H9 (cell line): ENCODE measurements at regions not wholly inside any gene's neighbourhood (a gene's known extent, or its start where the extent isn't known, plus 50 kb on each side); places are given as distances from the start of the nearest gene placed in this dataset.

Experiments
- DNase-seq: peaks from one replicate; pipeline ENCODE4 v3.0.0-alpha.2; 2017
- H2AFZ ChIP-seq: one replicate; pipeline ENCODE4 v1.6.1; 2013; ENCODE audit warnings: mild to moderate bottlenecking, low read length, control low read depth, moderate library complexity
- H2AK5ac ChIP-seq: 2 replicates; pipeline ENCODE4 v1.6.1; 2013; ENCODE audit warnings: low read length, control low read depth, mixed read lengths; ENCODE audit not compliant: insufficient read length
- H2BK120ac ChIP-seq: one replicate; pipeline ENCODE4 v1.6.1; 2013; ENCODE audit warnings: low read depth, mild to moderate bottlenecking, low read length, control low read depth, inconsistent platforms; ENCODE audit not compliant: poor library complexity, severe bottlenecking
- H2BK12ac ChIP-seq: 2 replicates; pipeline ENCODE4 v1.6.1; 2013; ENCODE audit warnings: low read length, control low read depth, mixed read lengths, low read depth; ENCODE audit not compliant: insufficient read length
- H2BK15ac ChIP-seq: 2 replicates; pipeline ENCODE4 v1.6.1; 2013; ENCODE audit warnings: low read depth, low read length, control low read depth
- H2BK20ac ChIP-seq: one replicate; pipeline ENCODE4 v1.6.1; 2013; ENCODE audit warnings: low read depth, mild to moderate bottlenecking, low read length, control low read depth, inconsistent platforms; ENCODE audit not compliant: poor library complexity, severe bottlenecking
- H2BK5ac ChIP-seq: 2 replicates; pipeline ENCODE4 v1.6.1; 2013; ENCODE audit warnings: low read length, control low read depth, mixed read lengths; ENCODE audit not compliant: insufficient read length
- H3K14ac ChIP-seq: 2 replicates; pipeline ENCODE4 v1.6.1; 2013; ENCODE audit warnings: low read length, control low read depth; ENCODE audit not compliant: insufficient read depth
- H3K18ac ChIP-seq: 2 replicates; pipeline ENCODE4 v1.6.1; 2013; ENCODE audit warnings: low read depth, mild to moderate bottlenecking, mixed read lengths, low read length, control low read depth; ENCODE audit not compliant: insufficient read length
- H3K23ac ChIP-seq: 2 replicates; pipeline ENCODE4 v1.6.1; 2013; ENCODE audit warnings: low read length, control low read depth, mixed read lengths, low read depth; ENCODE audit not compliant: insufficient read length
- H3K23me2 ChIP-seq: 2 replicates; pipeline ENCODE4 v1.6.1; 2013; ENCODE audit warnings: low read depth, mild to moderate bottlenecking, mixed read lengths, low read length, control low read depth; ENCODE audit not compliant: insufficient read length, poor library complexity, severe bottlenecking
- H3K27ac ChIP-seq: 2 replicates; pipeline ENCODE4 v1.5.1; 2013; ENCODE audit warnings: low read length, control low read depth, mixed read lengths, low read depth; ENCODE audit not compliant: insufficient read length
- H3K27me3 ChIP-seq: 2 replicates; pipeline ENCODE4 v1.6.1; 2013; ENCODE audit warnings: low read length, control low read depth, inconsistent platforms; ENCODE audit not compliant: insufficient read depth
- H3K4ac ChIP-seq: 2 replicates; pipeline ENCODE4 v1.6.1; 2013; ENCODE audit warnings: low read depth, mild to moderate bottlenecking, control low read depth, inconsistent platforms, low read length, moderate library complexity
- H3K4me1 ChIP-seq: 2 replicates; pipeline ENCODE4 v1.6.1; 2013; ENCODE audit warnings: low read length, control low read depth, inconsistent platforms; ENCODE audit not compliant: insufficient read depth
- H3K4me2 ChIP-seq: 2 replicates; pipeline ENCODE4 v1.6.1; 2013; ENCODE audit warnings: low read length, control low read depth, mixed read lengths; ENCODE audit not compliant: insufficient read length, insufficient read depth
- H3K56ac ChIP-seq: 2 replicates; pipeline ENCODE4 v1.6.1; 2013; ENCODE audit warnings: low read depth, mild to moderate bottlenecking, mixed read lengths, low read length, control low read depth; ENCODE audit not compliant: insufficient read length
- H3K79me1 ChIP-seq: 2 replicates; pipeline ENCODE4 v1.6.1; 2013; ENCODE audit warnings: low read depth, mild to moderate bottlenecking, moderate library complexity, low read length, control low read depth, inconsistent platforms; ENCODE audit not compliant: insufficient read depth, poor library complexity, severe bottlenecking
- H3K79me2 ChIP-seq: 2 replicates; pipeline ENCODE4 v1.6.1; 2013; ENCODE audit warnings: low read length, control low read depth, inconsistent platforms; ENCODE audit not compliant: insufficient read depth
- H3K9ac ChIP-seq: 2 replicates; pipeline ENCODE4 v1.6.1; 2013; ENCODE audit warnings: low read length, control low read depth, mixed read lengths; ENCODE audit not compliant: insufficient read length; ENCODE audit errors: extremely low read depth
- H3K9me3 ChIP-seq: one replicate; pipeline ENCODE4 v1.6.1; 2013; ENCODE audit warnings: low read depth, low read length, inconsistent platforms; ENCODE audit not compliant: control insufficient read depth
- H3T11ph ChIP-seq: one replicate; pipeline ENCODE4 v1.6.1; 2013; ENCODE audit warnings: mild to moderate bottlenecking, low read length, control low read depth, inconsistent platforms
- H4K20me1 ChIP-seq: one replicate; pipeline ENCODE4 v1.6.1; 2013; ENCODE audit not compliant: control insufficient read depth, insufficient read length, insufficient read depth
- H4K5ac ChIP-seq: 2 replicates; pipeline ENCODE4 v1.6.1; 2013; ENCODE audit warnings: low read depth, mild to moderate bottlenecking, mixed read lengths, low read length, control low read depth; ENCODE audit not compliant: insufficient read length
- H4K8ac ChIP-seq: replicated peaks from 2 replicates; pipeline ENCODE4 v1.6.1; 2013; ENCODE audit warnings: low read length, control low read depth, mixed read lengths, low read depth; ENCODE audit not compliant: insufficient read length
- H4K91ac ChIP-seq: 2 replicates; pipeline ENCODE4 v1.6.1; 2013; ENCODE audit warnings: low read depth, mild to moderate bottlenecking, moderate library complexity, mixed read lengths, low read length, control low read depth; ENCODE audit not compliant: insufficient read length
- H3K27ac Mint-ChIP-seq, 3 experiments: 2 replicates in 2 of 3; 3 replicates in 1 of 3; pipeline ENCODE4 v1.8.0; 2020 to 2021; ENCODE audit warnings: mixed read lengths in 3 of 3, mild to moderate bottlenecking in 1 of 3, moderate library complexity in 1 of 3
- H3K27me3 Mint-ChIP-seq: 2 replicates; pipeline ENCODE4 v1.8.0; 2021; ENCODE audit warnings: low read depth, mild to moderate bottlenecking, moderate library complexity, mixed read lengths
- H3K36me3 Mint-ChIP-seq, 3 experiments: 2 replicates in 2 of 3; 3 replicates in 1 of 3; pipeline ENCODE4 v1.8.0; 2020 to 2021; ENCODE audit warnings: low read depth in 3 of 3, mixed read lengths in 3 of 3; ENCODE audit not compliant: insufficient read depth in 1 of 3
- H3K4me1 Mint-ChIP-seq, 2 experiments: 2 replicates each; pipeline ENCODE4 v1.8.0; 2020; ENCODE audit warnings: mixed read lengths in 2 of 2
- H3K4me3 Mint-ChIP-seq, 2 experiments: 2 replicates in 1 of 2; 3 replicates in 1 of 2; pipeline ENCODE4 v1.8.0; 2020 to 2021; ENCODE audit warnings: mild to moderate bottlenecking in 2 of 2, mixed read lengths in 2 of 2, moderate library complexity in 1 of 2
- H3K9me3 Mint-ChIP-seq, 2 experiments: 2 replicates in 1 of 2; 3 replicates in 1 of 2; pipeline ENCODE4 v1.8.0; 2020; ENCODE audit warnings: mild to moderate bottlenecking in 2 of 2, mixed read lengths in 2 of 2, moderate library complexity in 1 of 2
- CTCF ChIP-seq: fragments of 200-600 bp; sonication (generic); conservative IDR thresholded peaks from 3 replicates; pipeline ENCODE4 v1.8.0; 2021; ENCODE audit warnings: antibody characterized with exemption, mild to moderate bottlenecking
- WGBS: extraction: QIAGEN DNeasy Blood & Tissue Kit; methylation state at CpG from one replicate; pipeline ENCODE4 v1.1.7; 2013; ENCODE audit warnings: missing lambda C conversion rate, low lambda C conversion rate, mixed read lengths; ENCODE audit not compliant: insufficient read length; ENCODE audit errors: extremely low coverage; 5-methylcytosine and 5-hydroxymethylcytosine counted together

DNA sequence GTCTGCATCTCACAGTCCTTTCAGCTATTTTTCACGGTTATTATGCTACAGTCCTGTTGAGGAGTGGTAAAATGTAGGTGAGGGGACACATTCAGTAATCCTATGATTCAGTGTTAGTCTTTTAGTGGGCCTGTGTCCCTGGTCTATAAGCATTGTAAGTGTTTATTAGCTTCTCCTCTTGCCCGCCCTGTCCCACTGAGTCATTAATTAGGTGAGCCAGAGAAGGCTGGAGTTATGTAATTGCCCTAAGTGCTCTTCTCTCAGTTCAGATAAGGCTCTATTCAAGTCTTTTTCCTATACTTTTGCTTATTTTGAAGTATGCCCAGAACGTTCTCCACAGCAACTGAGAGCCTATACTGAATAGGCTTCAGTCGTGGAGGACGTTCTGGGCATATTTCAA lies 76.3 kb upstream of the ZRANB2 start:
- Mint-ChIP-seq H3K9me3 (no peaks in the 10 kb centered on the region; a peak in 1 of 5 replicates), H3K36me3 (no peaks in the 10 kb centered on the region), H3K27ac (no peak overlapping the region), H3K27me3 (no peaks in the 10 kb centered on the region), H3K4me1 (peaks cover 0 to 5% of the 10 kb centered on the region in 2 experiments; a peak in 1 of 4 replicates), H3K4me3 (no peak overlapping the region)
- Histone ChIP-seq H3K27me3 (no peaks in the 10 kb centered on the region), H4K8ac (no peak overlapping the region), H3K9ac (no peak overlapping the region), H3K23me2 (no peaks in the 10 kb centered on the region), H3K9me3 (no peaks in the 10 kb centered on the region), H4K91ac (no peak overlapping the region), H3K18ac (no peak overlapping the region), H3K4me1 (no peaks in the 10 kb centered on the region), H2AK5ac (no peak overlapping the region), H2BK15ac (no peak overlapping the region), H2BK12ac (no peak overlapping the region), H3K56ac (no peak overlapping the region), H3K4ac (no peak overlapping the region), H2BK20ac (no peak overlapping the region), H4K20me1 (no peaks in the 10 kb centered on the region), H2BK120ac (no peak overlapping the region), H3K4me2 (no peak overlapping the region), H2BK5ac (no peak overlapping the region), H3K23ac (no peak overlapping the region), H3K79me1 (no peaks in the 10 kb centered on the region), H2AFZ (no peak overlapping the region), H3K79me2 (no peaks in the 10 kb centered on the region), H3K27ac (no peak overlapping the region), H4K5ac (no peak overlapping the region), H3T11ph (no peak overlapping the region), H3K14ac (no peak overlapping the region)
- no peak for DNase-seq
- no CpG with 5 or more reads among the region's 5 CpGs for WGBS
- TF ChIP-seq CTCF: no peak
